AG10803 (cell line): ENCODE measurements at regions not wholly inside any gene's neighbourhood (a gene's known extent, or its start where the extent isn't known, plus 50 kb on each side); places are given as distances from the start of the nearest gene placed in this dataset.
"Not testable (repeated sequence)": the region's sequence is repeated elsewhere in the genome, so short reads cannot be mapped to it uniquely, and the experiment has no call there.

Experiments used
- DNase-seq: peaks from one replicate; pipeline ENCODE4 v3.0.0; 2010; ENCODE audit warnings: low read depth
- H3K4me3 ChIP-seq: 2 replicates; pipeline ENCODE4 v1.5.1; 2011; ENCODE audit warnings: mild to moderate bottlenecking, low read length, control low read depth
- TF ChIP-seq, protein P1 (sequence below): conservative IDR thresholded peaks from 2 replicates; pipeline ENCODE4 v1.5.1; 2011; ENCODE audit warnings: mild to moderate bottlenecking, low read length, control low read depth, inconsistent platforms

DNA sequence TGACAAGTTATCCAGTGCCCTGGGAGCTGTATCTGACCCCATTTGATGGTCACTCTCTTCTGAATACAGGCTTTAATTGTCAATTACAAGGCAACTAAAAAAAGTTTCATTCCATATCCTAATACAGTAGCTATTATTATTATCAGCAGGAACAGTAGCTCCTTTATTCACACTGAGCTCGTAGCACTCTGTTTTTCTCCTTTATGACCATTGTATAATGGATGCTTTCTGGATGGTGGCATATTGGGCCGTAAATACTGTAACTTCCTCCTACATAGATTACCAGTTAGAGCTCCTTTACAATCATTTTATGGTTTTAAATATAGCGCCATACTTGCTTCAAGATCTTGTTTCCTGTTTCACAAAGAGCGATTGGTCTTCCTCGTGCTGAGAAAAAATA, 1040.3 kb downstream of the TSN start:
- H3K4me3 ChIP-seq = no peak overlapping the region
- DNase-seq = no peak
- TF ChIP-seq, protein P1, sequence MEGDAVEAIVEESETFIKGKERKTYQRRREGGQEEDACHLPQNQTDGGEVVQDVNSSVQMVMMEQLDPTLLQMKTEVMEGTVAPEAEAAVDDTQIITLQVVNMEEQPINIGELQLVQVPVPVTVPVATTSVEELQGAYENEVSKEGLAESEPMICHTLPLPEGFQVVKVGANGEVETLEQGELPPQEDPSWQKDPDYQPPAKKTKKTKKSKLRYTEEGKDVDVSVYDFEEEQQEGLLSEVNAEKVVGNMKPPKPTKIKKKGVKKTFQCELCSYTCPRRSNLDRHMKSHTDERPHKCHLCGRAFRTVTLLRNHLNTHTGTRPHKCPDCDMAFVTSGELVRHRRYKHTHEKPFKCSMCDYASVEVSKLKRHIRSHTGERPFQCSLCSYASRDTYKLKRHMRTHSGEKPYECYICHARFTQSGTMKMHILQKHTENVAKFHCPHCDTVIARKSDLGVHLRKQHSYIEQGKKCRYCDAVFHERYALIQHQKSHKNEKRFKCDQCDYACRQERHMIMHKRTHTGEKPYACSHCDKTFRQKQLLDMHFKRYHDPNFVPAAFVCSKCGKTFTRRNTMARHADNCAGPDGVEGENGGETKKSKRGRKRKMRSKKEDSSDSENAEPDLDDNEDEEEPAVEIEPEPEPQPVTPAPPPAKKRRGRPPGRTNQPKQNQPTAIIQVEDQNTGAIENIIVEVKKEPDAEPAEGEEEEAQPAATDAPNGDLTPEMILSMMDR = no peak

DNA sequence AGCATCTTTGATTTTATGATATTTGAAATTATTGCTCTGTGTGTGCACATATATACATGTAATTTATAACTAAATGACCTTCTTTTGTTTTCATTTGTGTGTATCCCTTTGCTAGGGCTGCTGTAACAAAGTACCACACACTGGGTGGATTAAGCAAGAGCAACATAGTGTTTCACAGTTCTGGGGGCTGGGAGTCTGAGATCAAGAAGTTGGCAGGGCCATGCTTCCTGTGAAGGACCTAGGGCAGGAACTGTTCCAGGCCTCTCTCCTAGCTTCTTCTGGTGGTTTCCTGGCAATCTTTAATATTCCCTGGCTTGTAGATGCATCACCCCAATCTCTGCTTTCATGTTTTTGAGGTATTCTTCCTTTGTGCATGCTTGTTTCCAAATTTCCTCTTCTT, 1043.9 kb downstream of the TSN start:
- TF ChIP-seq, protein P1 = no peak
- DNase-seq = no peak
- H3K4me3 ChIP-seq = no peak overlapping the region

DNA sequence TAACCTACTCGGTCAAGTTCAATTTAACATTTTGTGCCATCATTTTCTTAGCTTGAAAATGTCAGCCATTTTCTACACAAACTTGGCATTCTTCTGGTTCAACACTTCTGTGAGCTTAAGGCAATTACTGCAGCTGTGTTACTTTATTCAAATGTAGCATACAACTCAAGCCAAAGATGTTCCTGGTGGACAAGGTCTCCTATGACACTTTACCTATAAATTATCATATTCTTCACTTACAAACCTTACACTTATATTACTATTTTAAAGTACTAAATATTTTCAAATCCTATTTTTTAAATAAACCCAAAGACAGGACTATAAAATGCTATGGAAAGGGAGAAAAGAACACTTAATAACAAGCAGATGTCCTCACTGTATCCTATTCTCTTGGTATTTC, 1045.3 kb downstream of the TSN start:
- no peak overlapping the region for H3K4me3 ChIP-seq
- no peak for DNase-seq
- TF ChIP-seq, protein P1 = no peak

DNA sequence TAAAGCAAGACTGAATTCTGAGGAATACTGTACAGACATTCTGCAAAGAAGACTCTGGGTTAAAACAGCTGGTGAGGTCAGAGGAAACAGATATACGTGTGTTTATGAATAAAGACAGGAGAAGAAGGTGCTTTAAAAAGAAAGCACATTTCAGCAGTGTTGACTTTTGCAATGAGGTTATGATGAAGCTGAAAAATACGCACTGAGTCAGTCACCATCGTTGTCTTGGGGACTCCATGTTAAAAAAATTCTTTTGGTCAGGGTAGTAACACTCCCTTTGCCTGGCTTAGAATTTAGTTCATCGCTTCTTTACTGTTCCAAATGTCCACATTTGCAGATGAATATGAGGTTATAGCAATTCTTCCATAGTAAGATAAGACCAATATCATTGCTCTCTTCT, 1049.0 kb downstream of the TSN start:
- H3K4me3 ChIP-seq = no peak overlapping the region
- DNase-seq = peak; percentile 7
- TF ChIP-seq, protein P1 = no peak

DNA sequence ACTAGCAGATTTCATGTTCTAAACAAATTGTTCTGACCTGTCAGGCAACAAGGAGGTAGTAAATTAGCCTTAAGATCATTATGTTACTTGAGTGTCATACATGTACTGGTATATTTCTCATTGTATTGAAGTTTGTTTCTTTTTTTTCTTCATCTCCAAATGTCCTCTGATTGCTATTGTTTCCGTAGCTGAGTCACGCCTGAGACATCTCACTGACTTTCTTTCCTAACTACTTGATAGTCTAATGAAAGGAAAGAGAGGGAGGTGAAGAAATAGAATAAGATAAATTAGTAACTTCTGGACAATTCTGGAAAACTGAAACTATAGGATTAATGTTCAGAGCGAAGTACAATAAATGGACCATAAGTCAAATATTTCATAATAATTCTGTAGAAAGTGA, 1049.9 kb downstream of the TSN start:
- TF ChIP-seq, protein P1 = no peak
- no peak overlapping the region for H3K4me3 ChIP-seq

DNA sequence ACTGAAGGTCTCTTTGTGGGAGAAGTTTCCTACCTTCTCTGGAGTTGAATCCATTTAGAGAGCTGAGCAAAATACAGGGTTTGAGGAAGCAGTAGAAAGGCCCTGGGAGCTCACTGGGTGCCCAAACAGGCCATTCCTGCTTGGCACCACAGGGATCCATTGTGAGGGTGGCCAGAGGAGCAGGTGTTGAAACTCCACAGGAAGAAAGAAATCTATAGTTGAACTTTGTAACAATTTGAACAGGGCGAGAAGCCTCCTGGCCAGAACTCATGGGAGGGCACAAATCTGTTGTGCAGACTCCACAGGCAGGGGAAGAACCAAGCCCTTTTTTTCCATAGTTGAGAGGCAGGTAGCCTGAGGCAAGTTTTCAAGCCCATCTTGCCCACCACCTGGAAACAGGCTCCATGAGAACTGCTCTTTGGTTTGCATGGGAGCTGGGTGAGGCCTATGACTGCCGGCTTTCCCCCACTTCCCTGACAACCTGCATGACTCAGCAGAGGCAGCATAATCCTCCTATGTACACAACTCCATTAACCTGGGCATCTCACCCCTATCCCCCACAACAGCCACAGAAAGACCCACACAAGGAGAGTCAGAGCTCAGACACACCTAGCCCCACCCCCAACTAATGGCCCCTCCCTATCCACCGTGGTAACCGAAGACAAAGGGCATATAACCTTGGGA, 1053.0 kb downstream of the TSN start:
- no peak for DNase-seq
- H3K4me3 ChIP-seq = no peak overlapping the region
- TF ChIP-seq, protein P1 = no peak

More for the DNA sequence above, 1049.9 kb downstream of the TSN start:
- no peak for DNase-seq

DNA sequence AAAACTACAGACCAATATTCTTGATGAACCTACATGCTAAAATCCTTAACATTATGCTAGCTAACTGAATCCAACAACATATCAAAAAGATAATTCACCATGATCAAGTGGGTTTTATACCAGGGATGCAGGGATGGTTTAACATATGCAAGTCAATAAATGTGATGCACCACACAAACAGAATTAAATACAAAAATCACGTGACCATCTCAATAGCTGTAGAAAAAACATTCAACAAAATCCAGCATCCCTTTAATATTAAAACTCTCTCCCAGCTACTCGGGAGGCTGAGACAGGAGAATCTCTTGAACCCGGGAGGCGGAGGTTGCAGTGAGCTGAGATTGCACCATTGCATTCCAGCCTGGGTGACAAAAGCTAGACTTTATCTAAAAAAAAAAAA, 1056.8 kb downstream of the TSN start:
- H3K4me3 ChIP-seq, DNase-seq: not testable (repeated sequence)

DNA sequence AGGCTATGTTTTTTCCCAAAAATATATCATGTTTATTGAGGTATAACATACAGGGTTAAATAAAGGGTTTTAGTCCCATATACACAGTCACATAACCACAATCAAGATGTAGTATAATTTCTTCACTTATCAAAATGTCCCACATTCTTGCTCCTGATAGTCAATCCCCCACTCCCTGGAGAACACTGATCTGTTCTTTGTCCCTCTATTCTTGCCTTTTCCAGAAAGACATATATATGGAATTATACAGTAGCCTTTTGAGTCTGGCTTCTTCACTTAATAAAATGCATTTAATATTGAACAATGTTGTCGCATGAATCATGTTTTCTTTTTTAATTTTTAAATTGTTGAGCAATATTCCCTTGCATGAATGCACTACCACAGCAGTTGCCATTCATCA, 1059.7 kb downstream of the TSN start:
- TF ChIP-seq, protein P1 = no peak

More for the DNA sequence above, 1059.7 kb downstream of the TSN start:
- no peak for DNase-seq
- no peak overlapping the region for H3K4me3 ChIP-seq
